ENCODE measurements at regions not wholly inside any gene's neighbourhood (a gene's known extent, or its start where the extent isn't known, plus 50 kb on each side); places are given as distances from the start of the nearest gene placed in this dataset.

DNA sequence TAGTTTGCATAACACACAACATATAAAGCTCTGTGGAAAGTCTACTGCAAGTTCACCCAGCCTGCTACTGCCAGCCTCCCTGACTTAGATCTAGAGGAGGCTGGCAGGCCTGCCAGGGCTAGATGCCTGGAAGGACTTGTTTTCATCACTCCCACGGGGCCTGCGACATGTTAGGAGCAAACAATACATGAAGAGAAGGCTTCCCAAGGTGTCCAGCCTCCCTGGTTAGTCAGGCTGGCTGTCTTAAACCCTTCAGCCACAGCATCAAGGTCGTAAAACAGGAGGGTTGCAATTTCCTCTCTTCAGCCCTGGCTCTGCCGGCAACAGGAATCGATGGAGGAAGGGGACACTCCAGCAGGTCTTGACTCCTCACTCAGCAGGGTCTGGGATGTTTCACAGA lies 104.5 kb downstream of the NGF start:
- no peak for DNase-seq

DNA sequence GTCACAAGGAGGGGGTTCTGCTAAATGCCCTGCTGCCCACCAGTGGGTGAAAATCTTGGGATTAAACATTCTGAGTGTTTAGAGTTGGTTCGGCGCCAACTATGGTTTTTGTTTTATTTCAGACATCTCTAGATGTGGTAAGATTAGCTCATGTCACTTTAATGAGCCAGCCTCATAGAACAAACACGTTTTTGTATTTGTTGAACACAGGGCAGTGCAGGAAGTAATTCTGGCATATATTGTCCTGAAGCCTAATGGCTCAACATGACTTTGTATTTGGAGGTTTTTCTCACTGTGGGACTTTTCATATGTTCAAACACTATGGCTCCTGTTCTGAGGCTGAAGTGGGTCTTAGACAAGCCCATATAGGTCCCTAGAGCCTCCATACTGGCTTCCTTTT lies 107.8 kb downstream of the NGF start:
- peak in 1 of 2 experiments; percentile 44 for DNase-seq

DNA sequence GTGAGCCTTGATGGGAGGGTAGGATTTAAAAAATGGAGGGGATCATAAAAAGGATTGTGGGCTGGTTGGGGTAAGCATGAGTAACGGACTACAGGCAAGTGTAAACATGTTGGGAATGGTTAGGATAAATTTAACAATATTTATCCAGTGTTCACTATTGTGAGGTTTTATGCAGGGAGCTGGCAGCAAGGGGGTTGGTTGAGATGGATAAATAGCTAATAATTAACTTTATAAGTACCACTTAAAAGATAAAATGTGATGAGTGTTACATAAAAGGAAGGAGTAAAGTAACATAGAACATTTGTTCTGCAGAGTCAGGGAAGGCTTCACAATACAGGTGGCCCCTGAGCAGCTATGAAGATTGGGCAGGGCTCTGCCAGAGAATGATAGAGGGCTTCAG lies 109.0 kb downstream of the NGF start:
- DNase-seq, result no peak

DNA sequence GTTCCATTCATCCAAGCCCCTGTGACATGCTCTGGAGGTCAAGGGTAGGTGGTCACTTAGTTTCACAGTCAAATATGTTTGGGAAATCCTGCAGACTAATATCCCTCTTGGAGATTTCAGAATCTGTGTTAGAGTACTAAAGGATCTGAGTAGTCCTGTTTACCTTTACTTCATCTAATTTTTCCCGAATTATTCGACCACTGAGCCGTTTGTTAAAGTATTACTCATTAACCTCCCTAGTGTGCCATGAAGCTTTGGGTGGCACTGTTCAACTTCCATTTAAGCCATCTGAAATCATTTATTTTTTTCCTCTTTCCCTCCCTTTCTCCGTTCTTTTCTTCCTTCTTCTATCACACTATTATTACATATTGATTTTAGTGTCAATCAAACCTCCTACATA lies 109.9 kb downstream of the NGF start:
- no peak for DNase-seq

DNA sequence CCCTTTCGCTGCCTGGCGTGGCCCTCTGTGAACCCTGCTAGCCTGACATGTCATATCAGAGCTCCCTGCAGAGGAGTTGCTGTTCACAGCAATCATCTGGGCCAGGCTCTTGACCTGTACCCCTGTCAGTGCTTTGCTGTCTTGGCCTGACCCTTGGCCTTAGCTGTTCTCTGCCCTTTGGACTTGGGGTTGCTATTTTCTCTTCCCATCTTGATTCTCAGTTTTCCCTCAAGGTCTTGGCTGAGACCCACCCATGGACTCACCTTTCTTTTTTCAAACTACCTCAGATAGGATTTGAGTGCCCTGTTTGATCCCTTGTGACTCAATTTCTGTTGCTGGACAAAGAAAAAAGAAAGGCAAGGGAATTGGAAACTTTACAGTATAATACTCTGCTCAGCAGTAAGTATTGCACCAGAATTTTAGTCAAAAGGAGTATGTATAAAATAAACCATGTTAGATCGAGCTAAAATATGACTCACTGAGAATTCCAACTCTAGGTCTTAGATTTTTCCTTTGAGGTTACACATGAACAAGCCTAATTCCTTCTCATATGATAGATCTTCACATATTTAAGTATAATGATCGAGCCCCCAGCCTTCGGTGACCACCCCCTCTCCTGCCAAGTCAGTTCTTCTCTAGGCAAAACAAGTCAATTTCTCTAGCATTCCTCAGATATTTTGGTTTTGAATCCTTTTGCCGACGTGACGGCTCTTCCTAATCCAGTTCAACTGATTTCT lies 110.5 kb downstream of the NGF start:
- no peak for DNase-seq

DNA sequence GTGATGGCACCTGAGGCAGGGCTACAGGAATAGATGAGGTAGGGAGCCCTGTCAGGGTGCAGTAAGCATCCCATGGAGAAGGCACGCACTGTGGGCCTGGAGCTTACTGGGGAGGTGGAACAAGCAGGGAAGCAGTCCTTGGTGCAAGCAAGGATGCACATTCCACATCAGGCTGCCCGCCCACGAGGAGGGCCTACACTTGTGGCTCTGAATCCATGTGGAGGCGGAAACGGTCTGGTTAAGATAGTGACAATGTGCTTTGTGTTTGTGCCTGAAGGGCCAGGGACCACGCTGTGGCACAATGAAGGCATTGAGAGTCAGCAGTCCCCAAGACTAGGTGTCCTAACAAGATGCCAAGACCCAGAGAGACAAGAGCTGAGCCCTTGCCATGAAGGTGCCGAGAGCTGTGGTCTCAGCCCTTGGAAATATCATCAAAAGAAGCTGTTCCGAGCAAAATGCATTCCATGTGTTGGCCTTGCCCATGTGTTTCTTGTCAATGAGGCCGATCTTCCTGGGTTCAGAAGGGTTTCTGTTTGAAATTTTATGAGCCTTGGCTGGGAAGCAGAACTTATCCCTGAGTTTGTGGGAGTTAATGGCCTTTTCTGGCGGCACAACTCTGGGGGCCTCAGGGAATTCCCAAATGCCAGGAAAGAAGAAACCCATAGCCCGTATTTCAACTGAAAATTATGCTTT lies 111.9 kb downstream of the NGF start:
- DNase-seq, result no peak

DNA sequence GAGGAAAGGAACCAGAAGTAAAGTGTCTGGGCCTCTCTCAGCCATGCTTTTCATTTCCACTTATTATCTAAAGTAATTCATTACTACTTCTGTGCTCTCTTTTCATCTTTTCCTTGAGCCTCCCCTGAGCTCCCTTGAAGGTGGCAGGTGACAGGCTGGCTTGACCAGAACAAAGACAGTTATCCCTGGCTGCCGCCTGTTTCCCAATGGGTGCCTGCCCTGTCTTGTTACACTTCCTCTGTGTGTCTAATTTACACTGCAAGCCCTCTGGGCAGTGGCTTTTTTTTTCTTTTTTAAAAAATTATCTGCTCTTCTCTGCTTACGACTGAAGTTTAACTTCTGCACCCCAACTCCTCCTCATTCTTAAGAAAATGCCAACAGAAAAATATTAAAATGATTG lies 113.4 kb downstream of the NGF start:
- no peak for DNase-seq

DNA sequence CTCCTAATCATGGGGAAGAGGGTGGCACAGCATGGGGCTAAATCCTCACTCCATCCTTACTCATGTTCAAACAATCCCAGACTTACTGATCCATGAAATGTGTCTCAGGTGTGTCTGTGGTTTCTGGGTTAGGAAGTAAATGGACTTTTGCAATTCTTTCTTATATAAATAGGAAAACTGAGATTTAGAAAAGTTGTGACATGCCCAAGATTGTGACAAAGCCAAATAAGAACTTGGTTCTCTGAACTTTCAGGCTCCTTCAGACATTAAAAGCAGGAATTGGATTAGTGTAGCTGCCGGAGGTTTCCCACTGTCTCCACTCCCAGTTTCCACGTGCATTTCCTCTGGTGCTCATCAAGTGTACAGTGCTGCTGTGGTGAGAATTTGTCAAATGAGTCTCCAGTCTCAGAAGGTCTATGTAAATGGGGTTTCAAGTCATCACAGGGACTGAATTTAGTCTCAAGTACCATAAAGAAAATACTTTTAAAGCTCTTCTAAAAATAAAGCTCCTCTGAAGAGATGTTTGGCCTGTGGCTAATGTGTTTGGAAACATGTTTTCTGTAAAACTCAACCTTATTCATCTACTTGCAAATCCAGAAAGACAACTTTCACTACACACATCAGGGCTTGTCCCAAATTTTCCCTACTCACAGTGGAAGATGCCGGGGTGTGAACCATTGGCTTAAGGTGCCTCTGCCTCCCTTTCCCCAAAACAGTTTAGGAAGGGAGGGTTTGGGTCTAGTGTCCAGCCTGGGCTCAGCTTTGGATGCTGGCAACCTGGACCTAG lies 115.2 kb downstream of the NGF start:
- no peak for DNase-seq

DNA sequence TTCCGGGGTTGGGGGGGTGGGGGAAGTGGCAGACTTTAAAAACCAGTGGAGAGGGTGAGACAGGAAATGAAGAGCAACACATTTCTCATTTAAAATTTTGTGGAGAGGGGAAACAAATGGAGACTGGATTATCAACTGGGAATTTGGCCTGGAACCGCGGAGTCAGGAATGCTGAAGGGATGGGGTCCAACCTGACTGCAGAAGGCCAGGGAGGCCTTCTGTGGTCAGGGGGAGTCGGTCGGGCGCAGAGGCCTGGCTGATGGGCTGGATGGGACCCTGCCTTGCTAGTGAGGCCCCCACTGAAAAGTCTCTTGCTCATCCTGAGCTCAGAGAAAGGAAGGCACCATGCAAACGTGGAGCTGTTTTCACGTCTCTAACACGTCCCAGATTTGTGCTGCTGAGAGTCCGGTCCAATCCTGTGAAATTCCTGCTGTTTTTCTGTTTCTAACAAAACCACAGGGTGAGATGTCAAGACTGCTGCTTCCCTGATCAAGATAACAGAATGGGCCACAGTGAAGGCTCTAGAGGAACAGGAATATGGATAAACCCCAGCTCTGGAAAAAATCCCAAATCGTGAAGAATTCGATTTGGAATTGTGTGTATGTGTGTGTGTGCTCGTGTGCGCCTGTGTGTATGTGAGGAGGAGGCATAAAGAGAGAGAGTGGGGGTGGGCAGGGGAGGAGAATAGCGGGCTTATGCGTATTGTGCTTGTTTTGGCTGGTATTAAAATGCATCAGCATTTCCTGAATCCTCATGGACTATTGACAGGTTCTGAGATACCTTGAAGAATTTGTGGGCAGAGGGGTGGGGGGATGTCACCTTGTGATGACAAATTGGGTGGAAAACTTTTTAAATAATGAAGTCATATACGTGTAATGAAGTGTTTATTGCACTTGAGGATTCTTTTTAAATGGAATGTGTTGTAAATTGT lies 117.4 kb downstream of the NGF start:
- DNase-seq, result no peak

DNA sequence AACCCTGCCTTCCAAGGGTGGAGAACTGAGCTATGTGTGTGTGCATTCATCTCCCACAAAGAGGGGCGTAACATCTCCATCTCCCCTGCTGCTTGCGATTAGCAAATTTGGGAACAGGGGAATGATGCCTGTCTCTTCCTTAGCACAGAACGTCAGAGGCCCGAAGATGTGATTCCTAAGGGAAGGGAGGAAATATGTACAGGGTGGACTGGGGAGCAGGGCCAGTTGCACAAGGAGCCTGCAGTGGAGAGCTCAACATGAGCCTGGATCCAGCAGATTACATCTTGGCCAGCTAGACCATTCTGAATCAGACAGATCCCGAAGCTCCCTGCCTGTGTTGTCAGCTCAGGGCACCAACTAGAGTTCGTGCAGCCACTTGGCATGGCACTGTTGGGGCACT lies 118.1 kb downstream of the NGF start:
- no peak for DNase-seq

DNA sequence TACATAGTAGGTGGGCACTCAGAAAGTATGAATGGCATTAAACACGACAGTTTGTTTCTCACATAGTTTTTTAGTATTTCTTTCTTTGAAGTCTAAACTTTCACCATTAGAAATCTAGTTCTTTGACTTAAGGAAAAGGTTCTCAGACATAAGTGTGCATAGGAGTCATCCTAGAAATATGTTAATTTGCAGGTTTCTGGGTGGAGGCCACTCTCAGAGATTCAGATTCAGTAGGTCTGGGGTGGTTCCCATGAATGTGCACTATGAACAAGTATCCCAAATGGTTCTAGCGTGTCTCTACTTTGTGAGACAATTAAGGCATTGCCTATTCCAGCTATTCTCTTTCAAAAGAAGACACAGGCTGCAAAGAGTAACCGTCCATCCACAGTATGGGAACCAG lies 119.3 kb downstream of the NGF start:
- DNase-seq, result no peak

DNA sequence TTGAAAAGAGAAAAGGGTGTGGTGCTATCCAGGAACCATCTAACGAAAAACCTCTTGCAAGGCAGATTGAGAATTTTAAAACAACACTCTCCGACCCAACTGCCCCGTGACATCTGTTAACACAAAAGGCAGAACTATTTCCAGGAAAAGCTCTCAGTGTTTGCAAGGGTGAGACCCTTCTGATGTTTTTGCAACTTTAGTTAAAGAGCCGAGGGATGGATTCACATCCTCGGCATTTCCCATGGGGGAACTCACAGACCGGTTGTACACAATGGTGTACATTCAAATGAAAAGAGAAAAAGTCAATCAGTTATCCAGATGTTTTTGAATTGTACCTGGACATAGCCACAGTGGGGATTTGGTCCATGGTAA lies 120.0 kb downstream of the NGF start:
- DNase-seq, result no peak

DNA sequence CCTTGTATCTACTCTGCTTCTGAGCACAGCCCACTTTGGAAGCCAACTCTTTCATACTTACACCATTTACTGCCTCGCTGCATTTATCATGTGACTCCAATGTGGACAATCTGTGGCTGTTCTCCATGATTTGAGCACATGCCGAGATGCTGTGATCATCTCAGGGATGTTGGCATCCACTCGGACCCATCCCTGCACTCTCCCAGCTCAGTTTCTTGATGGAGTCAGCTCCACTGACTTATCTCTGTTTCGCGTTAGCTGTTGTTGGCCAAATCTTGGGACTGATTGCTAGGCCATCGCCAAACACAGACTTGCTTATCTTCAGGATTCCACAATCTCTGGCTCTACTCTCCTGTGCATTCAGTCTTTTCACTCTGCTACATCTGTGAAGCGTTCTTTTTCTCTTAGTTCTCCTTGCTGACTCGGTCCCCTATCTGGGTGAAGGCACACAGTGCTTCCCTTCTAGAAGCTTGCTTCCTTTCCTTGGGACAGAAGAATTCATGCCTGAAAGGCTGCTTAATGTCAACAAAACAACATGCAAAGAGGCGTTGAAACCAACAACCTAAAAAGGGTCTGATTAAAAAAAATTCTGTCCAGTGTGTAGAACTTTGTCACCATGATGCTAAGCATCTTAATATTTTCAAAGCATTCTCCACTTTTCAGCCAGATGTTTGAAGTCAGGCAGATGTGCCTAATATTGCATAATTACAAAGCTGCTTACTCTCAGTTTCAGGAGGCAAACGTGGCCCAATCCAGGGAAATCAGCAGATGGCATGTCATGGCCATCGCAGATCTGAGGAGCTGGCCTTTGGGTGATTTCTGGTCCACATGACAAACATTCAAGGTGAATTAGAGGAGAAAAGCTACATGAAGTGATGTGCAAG lies 120.7 kb downstream of the NGF start:
- DNase-seq, result no peak

DNA sequence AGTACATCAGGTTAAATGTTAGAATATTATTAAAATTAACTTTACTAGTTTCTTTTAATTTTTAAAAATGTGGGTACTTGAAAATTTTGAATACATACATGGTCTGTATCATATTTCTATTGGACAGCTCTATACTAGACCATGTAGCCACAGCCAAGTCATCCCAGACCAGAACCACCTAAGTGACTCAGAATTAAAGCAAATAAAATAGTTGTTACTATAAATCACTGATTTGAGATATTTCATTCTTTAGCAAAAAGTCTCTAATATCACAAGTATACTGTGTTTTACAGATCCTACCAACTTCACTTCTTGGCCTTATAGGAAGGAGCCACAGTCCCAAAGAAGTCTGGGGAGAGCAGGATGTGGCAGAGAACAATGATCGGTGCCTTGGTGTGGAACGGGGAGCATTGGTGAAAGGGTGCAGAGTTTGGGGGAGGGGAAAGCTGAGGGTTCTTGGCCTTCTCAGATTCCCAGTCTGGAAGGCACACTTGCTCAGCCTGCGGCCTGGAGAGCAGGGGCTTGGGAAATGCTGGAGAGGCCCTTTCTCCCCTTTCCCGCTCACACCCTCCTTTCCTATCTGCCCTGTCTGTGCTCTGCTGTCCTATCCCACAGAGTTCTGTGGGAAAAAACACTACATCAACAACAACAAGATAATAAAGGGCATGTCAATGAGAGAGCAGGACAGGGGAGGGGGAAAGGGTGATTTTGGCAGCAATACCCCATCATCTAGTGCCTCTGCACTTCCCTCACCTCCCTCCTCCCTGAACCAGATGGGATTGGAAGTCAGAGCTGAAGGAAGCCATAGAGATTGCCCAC lies 122.1 kb downstream of the NGF start:
- DNase-seq, result no peak

DNA sequence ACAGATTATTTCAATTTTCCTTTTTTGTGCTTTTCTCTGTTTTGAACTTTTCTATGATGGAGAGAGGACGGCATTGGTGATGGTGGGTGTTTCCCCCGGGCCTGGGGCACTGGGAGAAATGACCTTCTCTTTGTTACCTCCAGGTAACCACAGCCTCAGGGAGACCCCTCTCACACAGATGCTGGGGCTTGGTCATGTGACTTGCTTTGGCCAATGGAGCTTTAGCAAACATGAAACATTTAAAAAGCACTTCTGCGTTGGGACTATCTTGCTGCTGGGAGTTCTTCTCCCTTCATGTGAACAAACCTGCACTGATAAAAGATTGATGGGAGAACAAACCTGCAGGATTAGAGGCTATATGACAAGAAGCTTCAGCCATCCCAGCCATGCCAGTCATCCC lies 122.9 kb downstream of the NGF start:
- DNase-seq, result no peak

DNA sequence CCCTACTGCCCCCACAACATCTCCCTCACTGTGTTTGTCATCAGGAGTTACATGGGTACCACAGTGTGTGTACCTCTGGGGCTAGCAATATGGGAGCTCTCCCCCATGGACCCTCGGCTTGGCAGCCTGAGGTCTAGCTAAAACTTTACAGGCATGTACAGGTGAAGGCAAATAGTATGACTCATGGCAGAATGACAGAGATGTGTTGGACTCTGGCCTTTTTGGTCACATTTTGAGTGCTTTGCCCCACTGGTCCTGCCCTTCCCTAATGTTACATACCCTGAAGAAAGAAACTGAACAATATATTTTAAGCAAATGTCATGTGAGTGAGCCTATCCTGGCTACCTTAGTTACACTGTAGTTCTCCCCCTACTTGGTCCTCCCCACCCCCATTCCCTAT lies 124.0 kb downstream of the NGF start:
- no peak for DNase-seq

DNA sequence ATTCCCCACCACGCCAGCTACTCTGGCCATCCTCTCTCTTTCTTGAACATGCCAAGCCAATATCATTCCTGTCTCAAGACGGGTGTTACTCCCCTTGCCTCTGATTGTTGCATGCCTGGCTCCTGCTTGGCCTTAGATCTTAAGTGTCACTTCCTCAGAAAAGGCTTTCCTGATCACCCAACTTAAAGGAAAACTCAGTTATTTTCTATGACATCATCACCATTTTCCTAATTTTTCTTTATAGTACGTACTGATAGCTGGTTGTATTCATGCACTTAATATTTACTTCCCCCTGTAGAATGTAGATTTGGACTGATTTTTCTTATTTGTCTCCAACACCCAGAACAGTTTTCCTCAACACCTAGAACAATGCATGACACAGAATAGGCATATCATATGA lies 123.8 kb upstream of the TSPAN2 start:
- DNase-seq, result no peak

DNA sequence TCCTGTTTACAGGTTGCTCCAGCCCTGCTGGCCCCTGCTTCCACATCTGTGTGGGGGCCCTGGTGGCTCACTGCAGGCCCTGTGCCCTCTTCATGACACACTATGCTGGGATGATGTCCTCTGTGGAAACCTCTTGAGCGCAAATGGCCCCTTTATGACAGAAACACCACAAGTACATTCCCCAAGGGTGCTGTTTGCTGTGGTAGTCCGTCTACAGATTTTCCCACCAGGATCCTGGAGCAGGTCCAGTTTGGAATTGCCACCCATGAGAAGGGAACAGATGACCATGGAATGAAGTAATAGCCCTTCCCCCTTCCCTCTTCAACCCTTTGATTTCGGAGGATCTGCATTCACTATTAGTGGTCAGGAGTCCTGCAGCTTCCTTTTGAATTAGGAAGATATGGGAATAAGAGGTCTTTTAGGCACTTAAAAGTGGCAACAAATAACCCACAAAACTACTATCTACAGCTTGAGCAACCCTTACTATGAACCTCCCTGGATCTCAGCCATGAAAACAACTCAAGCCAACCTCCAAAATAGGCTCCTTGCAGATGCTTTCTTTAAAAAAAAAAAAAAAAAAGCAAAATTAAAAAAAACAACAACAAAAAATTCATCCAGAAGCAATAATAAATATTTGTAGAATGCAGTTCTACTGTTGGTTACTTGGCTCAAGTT lies 121.9 kb upstream of the TSPAN2 start:
- no peak for DNase-seq

DNA sequence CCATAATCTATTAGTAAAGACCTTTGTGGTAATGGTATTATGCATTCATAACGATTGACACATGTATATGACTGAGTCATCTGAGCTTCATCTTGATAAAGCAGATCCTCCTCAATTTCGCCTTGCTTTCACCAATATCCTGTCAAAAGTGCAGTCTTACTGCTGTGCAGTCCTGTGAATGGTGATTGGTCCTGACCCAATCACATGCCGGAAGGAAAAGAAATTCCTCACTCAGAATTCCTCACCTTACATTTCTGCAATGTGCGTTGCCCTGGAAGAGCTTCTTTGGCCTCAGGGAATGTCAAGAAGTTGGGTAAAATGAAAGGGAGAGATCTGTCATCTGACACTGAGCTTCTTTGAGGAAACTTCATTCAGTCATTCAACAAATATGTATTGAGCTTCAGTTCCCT lies 121.0 kb upstream of the TSPAN2 start:
- DNase-seq, result no peak

DNA sequence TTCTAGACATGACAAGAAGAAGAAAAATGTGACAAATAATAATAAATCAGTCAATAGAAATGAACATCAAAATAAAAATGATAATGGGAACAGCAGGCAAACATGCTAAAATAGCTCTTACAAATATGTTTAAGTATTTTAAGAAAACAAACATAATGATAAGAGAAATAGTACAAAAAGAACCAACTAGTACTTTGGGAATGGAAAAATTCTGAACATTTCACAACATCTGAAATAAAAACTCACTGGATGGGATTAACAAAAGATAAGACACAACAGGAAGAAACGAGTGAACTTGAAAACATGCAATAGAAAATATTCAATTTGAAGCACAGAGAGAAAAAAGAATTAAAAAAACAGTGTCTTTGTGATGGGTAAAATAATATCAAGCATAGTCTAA lies 115.2 kb upstream of the TSPAN2 start:
- DNase-seq, result no peak

Data from NCI-H2081 (cell line).